Omental fat pad (tissue), 3 donors: ENCODE measurements at regions not wholly inside any gene's neighbourhood (a gene's known extent, or its start where the extent isn't known, plus 50 kb on each side); places are given as distances from the start of the nearest gene placed in this dataset.

ENCODE experiments used
- ATAC-seq: fragments of 150-250 bp; one replicate; pipeline ENCODE4 v1.9.1; 2016; ENCODE audit warnings: mild to moderate bottlenecking, moderate library complexity; ENCODE audit not compliant: low FRiP score
- DNase-seq: peaks from one replicate; pipeline ENCODE4 v3.0.0-alpha.2; 2019; ENCODE audit warnings: low spot score
- CTCF ChIP-seq, 3 donors: fragments of 450-650 bp; IDR thresholded peaks; one replicate each; pipeline ENCODE4 v1.5.1; 2016 to 2017; ENCODE audit warnings: antibody characterized with exemption in 3 of 3, mild to moderate bottlenecking in 3 of 3, moderate library complexity in 2 of 3

- TF ChIP-seq CTCF (IDR thresholded peaks at IDR 0.05), result no peak
- no peak for DNase-seq
- ATAC-seq, result no peak
These were observed 346.1 kb upstream of the DDI1 start for GRCh38 chr11:103690356-103690755.

GRCh38 chr11:103696123-103696522, 340.3 kb upstream of the DDI1 start:
- DNase-seq (no peak), ATAC-seq (no peak)
- TF ChIP-seq CTCF (IDR thresholded peaks at IDR 0.05), result no peak

- TF ChIP-seq CTCF (IDR thresholded peaks at IDR 0.05), result no peak
- DNase-seq, result no peak
- no peak for ATAC-seq
These were observed 337.2 kb upstream of the DDI1 start for GRCh38 chr11:103699216-103699615.

- TF ChIP-seq CTCF (IDR thresholded peaks at IDR 0.05), result no peak
- ATAC-seq (no peak), DNase-seq (no peak)
These were observed 336.8 kb upstream of the DDI1 start for GRCh38 chr11:103699656-103700055.

GRCh38 chr11:103700622-103701021, 335.8 kb upstream of the DDI1 start:
- no peak for TF ChIP-seq CTCF (IDR thresholded peaks at IDR 0.05)
- peak; percentile 98 for ATAC-seq
- DNase-seq, result no peak

GRCh38 chr11:103703437-103703836, 333.0 kb upstream of the DDI1 start:
- DNase-seq (no peak), ATAC-seq (no peak)
- TF ChIP-seq CTCF (IDR thresholded peaks at IDR 0.05), result no peak

- no peak for ATAC-seq
- no peak for DNase-seq
- no peak for TF ChIP-seq CTCF (IDR thresholded peaks at IDR 0.05)
These were observed 332.5 kb upstream of the DDI1 start for GRCh38 chr11:103703954-103704353.
